Hepatocyte (in vitro differentiated cells): ENCODE measurements at regions not wholly inside any gene's neighbourhood (a gene's known extent, or its start where the extent isn't known, plus 50 kb on each side); places are given as distances from the start of the nearest gene placed in this dataset.
A peak's percentile ranks its signal among the peaks of the same experiment; 100 is the strongest.

Experiments
- DNase-seq: peaks from one replicate; pipeline ENCODE4 v3.0.0-alpha.2; 2016; ENCODE audit warnings: low spot score
- H2AFZ ChIP-seq: fragments of 200-600 bp; sonication (generic); 2 replicates; pipeline ENCODE4 v1.6.0; 2016; ENCODE audit warnings: antibody characterized with exemption, mild to moderate bottlenecking
- H3K27ac ChIP-seq: fragments of 200-600 bp; sonication (generic); 2 replicates; pipeline ENCODE4 v1.5.1; 2016; ENCODE audit warnings: mild to moderate bottlenecking
- H3K27me3 ChIP-seq: fragments of 200-600 bp; sonication (generic); 2 replicates; pipeline ENCODE4 v1.6.1; 2016
- H3K36me3 ChIP-seq: fragments of 200-600 bp; sonication (generic); replicated peaks from 2 replicates; pipeline ENCODE4 v1.5.1; 2016; ENCODE audit warnings: low read depth; ENCODE audit not compliant: insufficient read depth
- H3K4me1 ChIP-seq: fragments of 200-600 bp; sonication (generic); 2 replicates; pipeline ENCODE4 v1.5.1; 2016; ENCODE audit warnings: mild to moderate bottlenecking, moderate library complexity; ENCODE audit not compliant: insufficient read depth
- H3K4me2 ChIP-seq: fragments of 200-600 bp; sonication (generic); 2 replicates; pipeline ENCODE4 v1.6.0; 2016
- H3K4me3 ChIP-seq: fragments of 200-600 bp; sonication (generic); 2 replicates; pipeline ENCODE4 v1.5.1; 2016; ENCODE audit warnings: mild to moderate bottlenecking
- H3K79me2 ChIP-seq: fragments of 200-600 bp; sonication (generic); 2 replicates; pipeline ENCODE4 v1.6.0; 2017; ENCODE audit warnings: mild to moderate bottlenecking
- H3K9me2 ChIP-seq: fragments of 200-600 bp; sonication (generic); replicated peaks from 2 replicates; pipeline ENCODE4 v1.6.0; 2017; ENCODE audit warnings: mild to moderate bottlenecking; ENCODE audit not compliant: insufficient read depth
- H3K9me3 ChIP-seq: fragments of 200-600 bp; sonication (generic); 2 replicates; pipeline ENCODE4 v1.5.1; 2016; ENCODE audit warnings: low read depth, mild to moderate bottlenecking
- H4K20me1 ChIP-seq: fragments of 200-600 bp; sonication (generic); 2 replicates; pipeline ENCODE4 v1.6.0; 2016; ENCODE audit warnings: mild to moderate bottlenecking; ENCODE audit not compliant: insufficient read depth, poor library complexity, severe bottlenecking
- EZH2 ChIP-seq: fragments of 200-600 bp; sonication (generic); IDR thresholded peaks from 2 replicates; pipeline ENCODE4 v1.6.1; 2016; ENCODE audit warnings: antibody characterized with exemption, mild to moderate bottlenecking, borderline replicate concordance
- EZH2phosphoT487 ChIP-seq: fragments of 200-600 bp; sonication (generic); IDR thresholded peaks from one replicate; pipeline ENCODE4 v1.6.1; 2018; ENCODE audit warnings: antibody characterized with exemption, mild to moderate bottlenecking, low read depth, moderate library complexity; ENCODE audit not compliant: unreplicated experiment, severe bottlenecking
- WGBS: methylation state at CpG from one replicate; pipeline ENCODE4 v1.1.6; 2016; ENCODE audit warnings: low lambda C conversion rate; ENCODE audit errors: missing lambda C conversion rate; 5-methylcytosine and 5-hydroxymethylcytosine counted together
- TF ChIP-seq, protein P1 (sequence below): fragments of 200-600 bp; sonication (generic); IDR thresholded peaks from 2 replicates; pipeline ENCODE4 v1.5.1; 2016; ENCODE audit warnings: antibody characterized with exemption, mild to moderate bottlenecking; ENCODE audit not compliant: poor library complexity

DNA sequence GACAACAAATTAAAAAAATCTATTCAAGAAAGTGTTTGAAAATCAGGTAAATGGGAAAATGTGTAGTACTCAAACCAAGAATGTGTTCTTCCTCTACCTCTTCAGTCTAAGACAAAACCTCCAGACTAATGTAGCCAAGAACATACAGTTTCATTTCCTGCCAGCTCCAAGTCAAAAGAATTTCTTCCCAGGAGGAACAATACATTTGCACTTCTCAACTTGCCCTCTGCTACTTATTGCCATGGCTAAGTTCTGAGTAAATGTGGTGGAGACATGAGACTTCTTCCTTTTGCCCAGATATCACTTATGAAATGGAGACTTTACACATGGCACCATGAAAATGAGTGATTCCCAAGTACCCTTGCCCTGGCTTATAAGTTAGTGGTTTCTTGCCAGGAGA, 2112.2 kb upstream of the C9orf72 start:
- H2AFZ ChIP-seq = no peak overlapping the region

GRCh38 chr9:29691145-29691544, 2117.9 kb upstream of the C9orf72 start:
- no peak overlapping the region for H2AFZ ChIP-seq
- 83% methylated on average over 2 of the region's 2 CpGs for WGBS
- no peaks in the 10 kb centered on the region for H3K9me3 ChIP-seq
- H3K4me1 ChIP-seq = no peaks in the 10 kb centered on the region
- H3K79me2 ChIP-seq = no peaks in the 10 kb centered on the region
- no peak overlapping the region for H3K4me3 ChIP-seq
- H3K9me2 ChIP-seq = no peaks in the 10 kb centered on the region
- TF ChIP-seq EZH2 (no peak), EZH2phosphoT487 (no peak)
- TF ChIP-seq, protein P1, sequence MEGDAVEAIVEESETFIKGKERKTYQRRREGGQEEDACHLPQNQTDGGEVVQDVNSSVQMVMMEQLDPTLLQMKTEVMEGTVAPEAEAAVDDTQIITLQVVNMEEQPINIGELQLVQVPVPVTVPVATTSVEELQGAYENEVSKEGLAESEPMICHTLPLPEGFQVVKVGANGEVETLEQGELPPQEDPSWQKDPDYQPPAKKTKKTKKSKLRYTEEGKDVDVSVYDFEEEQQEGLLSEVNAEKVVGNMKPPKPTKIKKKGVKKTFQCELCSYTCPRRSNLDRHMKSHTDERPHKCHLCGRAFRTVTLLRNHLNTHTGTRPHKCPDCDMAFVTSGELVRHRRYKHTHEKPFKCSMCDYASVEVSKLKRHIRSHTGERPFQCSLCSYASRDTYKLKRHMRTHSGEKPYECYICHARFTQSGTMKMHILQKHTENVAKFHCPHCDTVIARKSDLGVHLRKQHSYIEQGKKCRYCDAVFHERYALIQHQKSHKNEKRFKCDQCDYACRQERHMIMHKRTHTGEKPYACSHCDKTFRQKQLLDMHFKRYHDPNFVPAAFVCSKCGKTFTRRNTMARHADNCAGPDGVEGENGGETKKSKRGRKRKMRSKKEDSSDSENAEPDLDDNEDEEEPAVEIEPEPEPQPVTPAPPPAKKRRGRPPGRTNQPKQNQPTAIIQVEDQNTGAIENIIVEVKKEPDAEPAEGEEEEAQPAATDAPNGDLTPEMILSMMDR = no peak
- H4K20me1 ChIP-seq = no peaks in the 10 kb centered on the region
- H3K4me2 ChIP-seq = no peak overlapping the region
- no peak for DNase-seq
- no peak overlapping the region for H3K27ac ChIP-seq
- H3K36me3 ChIP-seq = no peaks in the 10 kb centered on the region
- no peaks in the 10 kb centered on the region for H3K27me3 ChIP-seq

More for the DNA sequence above, 2112.2 kb upstream of the C9orf72 start:
- H4K20me1 ChIP-seq = no peaks in the 10 kb centered on the region
- H3K27ac ChIP-seq = no peak overlapping the region
- no peaks in the 10 kb centered on the region for H3K9me2 ChIP-seq
- no peaks in the 10 kb centered on the region for H3K79me2 ChIP-seq
- H3K4me3 ChIP-seq = no peak overlapping the region
- H3K4me2 ChIP-seq = no peak overlapping the region
- H3K27me3 ChIP-seq = no peaks in the 10 kb centered on the region
- H3K36me3 ChIP-seq = no peaks in the 10 kb centered on the region
- H3K4me1 ChIP-seq = no peaks in the 10 kb centered on the region
- DNase-seq = no peak
- no peaks in the 10 kb centered on the region for H3K9me3 ChIP-seq
- TF ChIP-seq, protein P1 = no peak
- no peak for TF ChIP-seq EZH2phosphoT487
- no peak for TF ChIP-seq EZH2

DNA sequence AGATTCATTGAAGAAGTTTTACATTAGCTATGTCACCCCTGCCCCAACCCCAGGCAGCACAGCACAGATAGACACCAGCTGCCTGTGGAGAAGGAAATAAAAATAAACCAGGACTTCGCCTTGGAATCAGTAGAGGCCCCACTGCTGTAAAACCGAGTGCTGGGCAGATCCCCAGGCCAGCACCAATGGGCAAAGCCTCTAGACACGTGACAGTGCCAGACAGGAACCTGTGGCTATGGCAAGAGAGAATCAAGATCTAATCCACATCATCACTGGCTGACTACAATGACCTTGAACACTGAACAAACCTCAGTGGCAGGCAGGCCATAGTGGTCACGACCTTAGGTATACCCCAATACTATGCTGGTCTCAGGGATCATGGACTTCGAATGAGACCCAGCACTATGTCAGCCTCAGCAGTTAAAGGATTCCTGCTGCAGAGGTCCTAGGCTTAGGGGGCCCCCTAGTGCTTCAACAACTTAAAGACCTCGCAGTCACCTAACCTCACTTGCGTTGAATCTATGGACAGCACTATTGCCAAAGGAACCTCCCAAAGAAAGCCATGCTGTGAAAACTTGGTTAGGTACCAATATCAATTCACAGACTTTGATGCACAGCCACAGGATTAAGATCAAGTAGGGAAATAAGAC, 2118.6 kb upstream of the C9orf72 start:
- no peak overlapping the region for H3K4me2 ChIP-seq
- DNase-seq = peak; percentile 16
- no peaks in the 10 kb centered on the region for H3K4me1 ChIP-seq
- H3K79me2 ChIP-seq = no peaks in the 10 kb centered on the region
- no peak overlapping the region for H3K27ac ChIP-seq
- no peak overlapping the region for H3K4me3 ChIP-seq
- H3K27me3 ChIP-seq = no peaks in the 10 kb centered on the region
- WGBS = 51% methylated on average over 7 of the region's 7 CpGs
- H3K9me3 ChIP-seq = no peaks in the 10 kb centered on the region
- no peak overlapping the region for H2AFZ ChIP-seq
- no peaks in the 10 kb centered on the region for H4K20me1 ChIP-seq
- TF ChIP-seq EZH2 (no peak), EZH2phosphoT487 (no peak)
- TF ChIP-seq, protein P1 = peak; percentile 25
- H3K36me3 ChIP-seq = no peaks in the 10 kb centered on the region
- no peaks in the 10 kb centered on the region for H3K9me2 ChIP-seq

- no peaks in the 10 kb centered on the region for H3K9me3 ChIP-seq
- H3K27ac ChIP-seq = no peak overlapping the region
- H3K79me2 ChIP-seq = no peaks in the 10 kb centered on the region
- H3K4me1 ChIP-seq = no peaks in the 10 kb centered on the region
- H3K36me3 ChIP-seq = no peaks in the 10 kb centered on the region
- WGBS = 81% methylated on average over 2 of the region's 2 CpGs
- H4K20me1 ChIP-seq = no peaks in the 10 kb centered on the region
- no peaks in the 10 kb centered on the region for H3K9me2 ChIP-seq
- H3K4me3 ChIP-seq = no peak overlapping the region
- H2AFZ ChIP-seq = no peak overlapping the region
- H3K27me3 ChIP-seq = no peaks in the 10 kb centered on the region
- no peak for DNase-seq
- TF ChIP-seq, protein P1 = no peak
- no peak for TF ChIP-seq EZH2phosphoT487
- no peak for TF ChIP-seq EZH2
- H3K4me2 ChIP-seq = no peak overlapping the region
Measured at GRCh38 chr9:29697011-29697410, 2123.7 kb upstream of the C9orf72 start.
